ENCODE measurements at regions not wholly inside any gene's neighbourhood (a gene's known extent, or its start where the extent isn't known, plus 50 kb on each side); places are given as distances from the start of the nearest gene placed in this dataset.

DNA sequence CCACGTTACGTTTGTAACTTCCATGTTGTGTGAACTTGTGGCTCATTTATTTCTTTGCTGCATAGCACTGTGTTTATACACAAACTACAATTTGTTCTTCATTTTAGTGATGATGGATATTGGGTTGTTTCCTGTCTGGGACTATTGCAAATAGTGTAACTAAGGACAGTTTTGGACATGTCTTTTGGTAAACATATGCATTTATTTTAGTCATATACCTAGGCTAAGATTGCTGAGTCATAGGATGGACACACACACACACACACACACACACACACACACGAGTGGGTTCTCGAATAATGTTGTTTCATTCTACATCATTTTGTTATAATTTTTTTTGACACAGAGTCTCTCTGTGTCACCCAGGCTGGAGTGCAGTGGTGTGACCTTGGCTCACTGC lies 123.5 kb upstream of the CAND1 start:
- H3K9me3 ChIP-seq (ENCODE audit: low read length) = no peaks in the 10 kb centered on the region
- ChIA-PET POLR2A (no interaction called here), CTCF (no interaction called here)
- H3K27ac ChIP-seq (ENCODE audit: low read depth, low read length) = no peak overlapping the region
- no peak overlapping the region for H3K27ac Mint-ChIP-seq
- no peaks in the 10 kb centered on the region for H3K27me3 ChIP-seq (ENCODE audit: insufficient read depth, low read length, poor library complexity, severe bottlenecking)
- peaks cover 4 to 13% of the 10 kb centered on the region in 2 donors for H3K27me3 Mint-ChIP-seq
- no peaks in the 10 kb centered on the region for H3K36me3 Mint-ChIP-seq
- no peak for DNase-seq
- no peak overlapping the region for H3K4me3 ChIP-seq (ENCODE audit: low read length)
- H3K4me1 Mint-ChIP-seq = no peaks in the 10 kb centered on the region
- no peak overlapping the region for H3K4me3 Mint-ChIP-seq
- H3K36me3 ChIP-seq (ENCODE audit: insufficient read depth, low read length) = no peaks in the 10 kb centered on the region
- H3K9me3 Mint-ChIP-seq = no peaks in the 10 kb centered on the region
- H3K4me1 ChIP-seq (ENCODE audit: insufficient read depth, low read length) = no peaks in the 10 kb centered on the region

GRCh38 chr12:67147030-67147429 lies 122.1 kb upstream of the CAND1 start:
- H3K27ac Mint-ChIP-seq = no peak overlapping the region

DNA sequence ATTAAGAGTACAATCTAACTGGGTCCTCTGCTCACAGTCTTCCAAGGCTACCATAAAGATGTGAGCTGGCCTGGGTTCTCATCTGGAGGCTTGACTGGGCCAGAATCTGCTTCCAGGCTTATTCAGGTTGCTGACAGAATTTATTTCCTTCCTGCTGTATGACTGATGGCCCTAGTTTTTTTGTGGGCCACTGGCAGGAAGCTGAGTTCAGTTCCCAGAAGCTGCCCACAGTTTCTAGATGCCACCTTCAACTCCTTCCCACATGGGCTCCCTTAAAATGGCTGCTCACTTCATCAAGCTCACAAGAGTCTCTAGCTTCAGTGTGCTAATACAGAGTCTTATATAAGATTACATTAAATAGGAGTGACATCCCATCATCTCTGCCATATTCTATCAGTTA lies 121.7 kb upstream of the CAND1 start:
- Mint-ChIP-seq H3K36me3 (no peaks in the 10 kb centered on the region), H3K4me1 (no peaks in the 10 kb centered on the region), H3K9me3 (no peaks in the 10 kb centered on the region), H3K27ac (no peak overlapping the region), H3K4me3 (no peak overlapping the region), H3K27me3 (peaks cover 9 to 18% of the 10 kb centered on the region in 2 donors)
- ChIA-PET POLR2A (no interaction called here), CTCF (no interaction called here)
- Histone ChIP-seq H3K27me3 (ENCODE audit: insufficient read depth, low read length, poor library complexity, severe bottlenecking) (no peaks in the 10 kb centered on the region), H3K9me3 (ENCODE audit: low read length) (no peaks in the 10 kb centered on the region), H3K36me3 (ENCODE audit: insufficient read depth, low read length) (no peaks in the 10 kb centered on the region), H3K27ac (ENCODE audit: low read depth, low read length) (no peak overlapping the region), H3K4me1 (ENCODE audit: insufficient read depth, low read length) (no peaks in the 10 kb centered on the region), H3K4me3 (ENCODE audit: low read length) (no peak overlapping the region)
- no peak for DNase-seq

More at GRCh38 chr12:67147030-67147429, 122.1 kb upstream of the CAND1 start:
- ChIA-PET CTCF (no interaction called here), POLR2A (no interaction called here)
- Mint-ChIP-seq H3K4me3 (no peak overlapping the region), H3K27me3 (peaks cover 7 to 18% of the 10 kb centered on the region in 2 donors), H3K4me1 (no peaks in the 10 kb centered on the region), H3K9me3 (no peaks in the 10 kb centered on the region), H3K36me3 (no peaks in the 10 kb centered on the region)
- no peak for DNase-seq
- Histone ChIP-seq H3K9me3 (ENCODE audit: low read length) (no peaks in the 10 kb centered on the region), H3K27ac (ENCODE audit: low read depth, low read length) (no peak overlapping the region), H3K36me3 (ENCODE audit: insufficient read depth, low read length) (no peaks in the 10 kb centered on the region), H3K4me3 (ENCODE audit: low read length) (no peak overlapping the region), H3K27me3 (ENCODE audit: insufficient read depth, low read length, poor library complexity, severe bottlenecking) (no peaks in the 10 kb centered on the region), H3K4me1 (ENCODE audit: insufficient read depth, low read length) (no peaks in the 10 kb centered on the region)

- Mint-ChIP-seq H3K4me3 (no peak overlapping the region), H3K27me3 (peaks cover 12 to 17% of the 10 kb centered on the region in 2 donors), H3K27ac (no peak overlapping the region), H3K36me3 (no peaks in the 10 kb centered on the region), H3K4me1 (no peaks in the 10 kb centered on the region), H3K9me3 (no peaks in the 10 kb centered on the region)
- no peaks in the 10 kb centered on the region for H3K9me3 ChIP-seq (ENCODE audit: low read length)
- H3K27ac ChIP-seq (ENCODE audit: low read depth, low read length) = no peak overlapping the region
- POLR2A ChIA-PET = no interaction called here
- DNase-seq = no peak
- no peaks in the 10 kb centered on the region for H3K36me3 ChIP-seq (ENCODE audit: insufficient read depth, low read length)
- CTCF ChIA-PET = no interaction called here
- no peaks in the 10 kb centered on the region for H3K4me1 ChIP-seq (ENCODE audit: insufficient read depth, low read length)
- no peak overlapping the region for H3K4me3 ChIP-seq (ENCODE audit: low read length)
- H3K27me3 ChIP-seq (ENCODE audit: insufficient read depth, low read length, poor library complexity, severe bottlenecking) = no peaks in the 10 kb centered on the region
Observed at GRCh38 chr12:67148265-67148664, 120.9 kb upstream of the CAND1 start.

GRCh38 chr12:67151886-67152285 lies 117.3 kb upstream of the CAND1 start:
- no peak for DNase-seq
- ChIA-PET POLR2A (no interaction called here), CTCF (no interaction called here)
- no peaks in the 10 kb centered on the region for H3K4me1 ChIP-seq (ENCODE audit: insufficient read depth, low read length)
- Mint-ChIP-seq H3K36me3 (no peaks in the 10 kb centered on the region), H3K27me3 (peaks cover 21 to 25% of the 10 kb centered on the region in 2 donors), H3K4me1 (no peaks in the 10 kb centered on the region), H3K4me3 (no peak overlapping the region), H3K9me3 (no peaks in the 10 kb centered on the region), H3K27ac (no peak overlapping the region)
- H3K9me3 ChIP-seq (ENCODE audit: low read length) = no peaks in the 10 kb centered on the region
- H3K4me3 ChIP-seq (ENCODE audit: low read length) = no peak overlapping the region
- no peaks in the 10 kb centered on the region for H3K27me3 ChIP-seq (ENCODE audit: insufficient read depth, low read length, poor library complexity, severe bottlenecking)
- no peaks in the 10 kb centered on the region for H3K36me3 ChIP-seq (ENCODE audit: insufficient read depth, low read length)
- no peak overlapping the region for H3K27ac ChIP-seq (ENCODE audit: low read depth, low read length)

GRCh38 chr12:67152451-67152850 lies 116.7 kb upstream of the CAND1 start:
- no peaks in the 10 kb centered on the region for H3K27me3 ChIP-seq (ENCODE audit: insufficient read depth, low read length, poor library complexity, severe bottlenecking)
- CTCF ChIA-PET = no interaction called here
- H3K36me3 ChIP-seq (ENCODE audit: insufficient read depth, low read length) = no peaks in the 10 kb centered on the region
- H3K9me3 ChIP-seq (ENCODE audit: low read length) = no peaks in the 10 kb centered on the region
- Mint-ChIP-seq H3K27me3 (peaks cover 22 to 26% of the 10 kb centered on the region in 2 donors), H3K36me3 (no peaks in the 10 kb centered on the region), H3K4me3 (no peak overlapping the region), H3K9me3 (no peaks in the 10 kb centered on the region), H3K27ac (no peak overlapping the region), H3K4me1 (no peaks in the 10 kb centered on the region)
- no peak overlapping the region for H3K27ac ChIP-seq (ENCODE audit: low read depth, low read length)
- H3K4me1 ChIP-seq (ENCODE audit: insufficient read depth, low read length) = no peaks in the 10 kb centered on the region
- no peak overlapping the region for H3K4me3 ChIP-seq (ENCODE audit: low read length)
- POLR2A ChIA-PET = no interaction called here
- DNase-seq = no peak

DNA sequence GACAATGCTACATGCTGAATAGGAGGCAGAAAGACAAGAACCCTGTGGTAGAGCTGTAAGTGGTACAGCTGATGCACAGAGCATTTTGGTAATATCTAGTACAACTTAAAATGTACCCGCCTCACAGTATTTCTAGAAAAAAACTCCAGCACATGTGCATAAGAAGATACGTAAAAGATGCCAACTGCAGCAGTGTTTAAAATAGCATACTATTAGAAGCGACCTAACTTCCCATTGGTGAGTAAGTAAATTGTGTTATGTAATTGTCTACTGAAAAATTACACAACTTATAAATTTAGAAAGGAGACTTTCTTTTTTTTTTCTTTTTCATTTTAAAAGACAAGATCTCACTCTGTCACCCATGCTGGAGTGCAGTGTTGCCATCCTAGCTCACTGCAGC lies 114.3 kb upstream of the CAND1 start:
- H3K4me3 Mint-ChIP-seq = no peak overlapping the region
- Histone ChIP-seq H3K4me3 (ENCODE audit: low read length) (no peak overlapping the region), H3K36me3 (ENCODE audit: insufficient read depth, low read length) (no peaks in the 10 kb centered on the region), H3K9me3 (ENCODE audit: low read length) (no peaks in the 10 kb centered on the region), H3K27me3 (ENCODE audit: insufficient read depth, low read length, poor library complexity, severe bottlenecking) (no peaks in the 10 kb centered on the region), H3K4me1 (ENCODE audit: insufficient read depth, low read length) (no peaks in the 10 kb centered on the region), H3K27ac (ENCODE audit: low read depth, low read length) (no peak overlapping the region)
- DNase-seq = no peak
- H3K36me3 Mint-ChIP-seq = no peaks in the 10 kb centered on the region
- peaks cover 21 to 22% of the 10 kb centered on the region in 2 donors for H3K27me3 Mint-ChIP-seq
- no peaks in the 10 kb centered on the region for H3K9me3 Mint-ChIP-seq
- ChIA-PET CTCF (interaction anchor here (1.2 kb wide), 1 partner anchor 13 kb away, joined by 3 read pairs; no protein-coding TSS in a partner anchor), POLR2A (no interaction called here)
- H3K27ac Mint-ChIP-seq = no peak overlapping the region
- H3K4me1 Mint-ChIP-seq = no peaks in the 10 kb centered on the region

GRCh38 chr12:67155863-67156262 lies 113.3 kb upstream of the CAND1 start:
- H3K9me3 ChIP-seq (ENCODE audit: low read length) = no peaks in the 10 kb centered on the region
- POLR2A ChIA-PET = no interaction called here
- DNase-seq = no peak
- Mint-ChIP-seq H3K36me3 (no peaks in the 10 kb centered on the region), H3K27ac (no peak overlapping the region), H3K9me3 (no peaks in the 10 kb centered on the region), H3K4me1 (no peaks in the 10 kb centered on the region), H3K27me3 (peaks cover 18 to 22% of the 10 kb centered on the region in 2 donors), H3K4me3 (no peak overlapping the region)
- H3K36me3 ChIP-seq (ENCODE audit: insufficient read depth, low read length) = no peaks in the 10 kb centered on the region
- CTCF ChIA-PET = interaction anchor here (1.2 kb wide), 1 partner anchor 14 kb away, joined by 3 read pairs; no protein-coding TSS in a partner anchor
- no peaks in the 10 kb centered on the region for H3K4me1 ChIP-seq (ENCODE audit: insufficient read depth, low read length)
- no peak overlapping the region for H3K27ac ChIP-seq (ENCODE audit: low read depth, low read length)
- H3K4me3 ChIP-seq (ENCODE audit: low read length) = no peak overlapping the region
- H3K27me3 ChIP-seq (ENCODE audit: insufficient read depth, low read length, poor library complexity, severe bottlenecking) = no peaks in the 10 kb centered on the region

Data from CD8-positive, alpha-beta memory T cell (primary cell).